ENCODE measurements at regions not wholly inside any gene's neighbourhood (a gene's known extent, or its start where the extent isn't known, plus 50 kb on each side); places are given as distances from the start of the nearest gene placed in this dataset.

- WGBS, 2 donors, result 72 to 98% methylated on average over 3 of the region's 3 CpGs
- H3K27ac ChIP-seq, result no peak overlapping the region
- no peaks in the 10 kb centered on the region for H3K27me3 ChIP-seq
- TF ChIP-seq CTCF (IDR thresholded peaks at IDR 0.05), result no peak
- no peak for TF ChIP-seq POLR2A (IDR thresholded peaks at IDR 0.05)
- DNase-seq, result no peak
- ATAC-seq, result no peak
- no peaks in the 10 kb centered on the region for H3K9me3 ChIP-seq
- intact Hi-C loops (cut with DNase I), result no loop called here
- no peaks in the 10 kb centered on the region for H3K36me3 ChIP-seq (replicated peaks in 1 of 2; ENCODE audit: insufficient read depth in 1 of 2, low read depth in 2 of 2)
- H3K4me3 ChIP-seq, result no peak overlapping the region
- no peaks in the 10 kb centered on the region for H3K4me1 ChIP-seq
These were observed 55.7 kb upstream of the RUNX3 start for GRCh38 chr1:24985737-24986136.

- Histone ChIP-seq H3K4me3 (no peak overlapping the region), H3K27ac (no peak overlapping the region), H3K36me3 (replicated peaks in 1 of 2; ENCODE audit: insufficient read depth in 1 of 2, low read depth in 2 of 2) (no peaks in the 10 kb centered on the region), H3K27me3 (no peaks in the 10 kb centered on the region), H3K9me3 (no peaks in the 10 kb centered on the region), H3K4me1 (no peaks in the 10 kb centered on the region)
- WGBS, 2 donors, result 57 to 59% methylated on average over 5 of the region's 5 CpGs
- intact Hi-C loops (cut with DNase I), result no loop called here
- TF ChIP-seq CTCF (IDR thresholded peaks at IDR 0.05) (no peak), POLR2A (IDR thresholded peaks at IDR 0.05) (no peak)
- ATAC-seq (no peak), DNase-seq (no peak)
These were observed 54.9 kb upstream of the RUNX3 start for GRCh38 chr1:24984800-24985522.

- intact Hi-C loops (cut with DNase I), result no loop called here
- Histone ChIP-seq H3K9me3 (no peaks in the 10 kb centered on the region), H3K4me1 (no peaks in the 10 kb centered on the region), H3K36me3 (replicated peaks in 1 of 2; ENCODE audit: insufficient read depth in 1 of 2, low read depth in 2 of 2) (no peaks in the 10 kb centered on the region), H3K4me3 (no peak overlapping the region), H3K27me3 (no peaks in the 10 kb centered on the region), H3K27ac (no peak overlapping the region)
- 44 to 63% methylated on average over 2 of the region's 2 CpGs for WGBS, 2 donors
- TF ChIP-seq POLR2A (IDR thresholded peaks at IDR 0.05) (no peak), CTCF (IDR thresholded peaks at IDR 0.05) (no peak)
- ATAC-seq (no peak), DNase-seq (no peak)
These were observed 54.2 kb upstream of the RUNX3 start for GRCh38 chr1:24984300-24984699.

GRCh38 chr1:24983006-24983680, 53.1 kb upstream of the RUNX3 start:
- Histone ChIP-seq H3K9me3 (peaks cover 0 to 5% (median 0%) of the 10 kb centered on the region in 3 donors), H3K4me3 (no peak overlapping the region), H3K27me3 (no peaks in the 10 kb centered on the region), H3K36me3 (replicated peaks in 1 of 2; ENCODE audit: insufficient read depth in 1 of 2, low read depth in 2 of 2) (no peaks in the 10 kb centered on the region), H3K27ac (no peak overlapping the region), H3K4me1 (no peaks in the 10 kb centered on the region)
- DNase-seq, result no peak
- intact Hi-C loops (cut with DNase I), result no loop called here
- 65 to 77% methylated on average over 12 of the region's 12 CpGs for WGBS, 2 donors
- no peak for TF ChIP-seq POLR2A (IDR thresholded peaks at IDR 0.05)
- TF ChIP-seq CTCF (IDR thresholded peaks at IDR 0.05), result no peak
- no peak for ATAC-seq

GRCh38 chr1:24981631-24982005, 51.5 kb upstream of the RUNX3 start:
- Histone ChIP-seq H3K36me3 (replicated peaks in 1 of 2; ENCODE audit: insufficient read depth in 1 of 2, low read depth in 2 of 2) (no peaks in the 10 kb centered on the region), H3K27me3 (no peaks in the 10 kb centered on the region), H3K4me3 (no peak overlapping the region), H3K27ac (no peak overlapping the region), H3K4me1 (no peaks in the 10 kb centered on the region), H3K9me3 (peaks cover 0 to 6% (median 0%) of the 10 kb centered on the region in 3 donors)
- intact Hi-C loops (cut with DNase I), result no loop called here
- no peak for ATAC-seq
- DNase-seq, result no peak
- 75 to 82% methylated on average over 10 to 11 of the region's 11 CpGs for WGBS, 2 donors
- TF ChIP-seq POLR2A (IDR thresholded peaks at IDR 0.05) (no peak), CTCF (IDR thresholded peaks at IDR 0.05) (no peak)
